Activated T-helper 1 cell treated with anti-CD3 and anti-CD28 coated beads, Interleukin-12 subunit alpha, Interleukin-12 subunit beta, Interleukin-2, Interleukin-4 antibody, amounts not matched to agents 30 ng/mL and 10 ng/mL and 1 ng/mL, durations not matched to agents 14 hours and 24 hours and 36 hours (primary cell): ENCODE measurements at regions not wholly inside any gene's neighbourhood (a gene's known extent, or its start where the extent isn't known, plus 50 kb on each side); places are given as distances from the start of the nearest gene placed in this dataset.

Experiments
- DNase-seq: peaks from one replicate; pipeline ENCODE4 v3.0.0; 2021; ENCODE audit warnings: low spot score
- H3K27ac Mint-ChIP-seq: one replicate; pipeline ENCODE4 v1.8.0; 2021; ENCODE audit warnings: mild to moderate bottlenecking, mixed read lengths
- H3K27me3 Mint-ChIP-seq: one replicate; pipeline ENCODE4 v1.8.0; 2022; ENCODE audit warnings: mild to moderate bottlenecking, moderate library complexity, mixed read lengths; ENCODE audit not compliant: insufficient read depth
- H3K36me3 Mint-ChIP-seq: one replicate; pipeline ENCODE4 v1.8.0; 2021; ENCODE audit warnings: low read depth, mixed read lengths
- H3K4me1 Mint-ChIP-seq: one replicate; pipeline ENCODE4 v1.8.0; 2021; ENCODE audit warnings: low read depth, mixed read lengths
- H3K4me3 Mint-ChIP-seq: one replicate; pipeline ENCODE4 v1.8.0; 2021; ENCODE audit warnings: mild to moderate bottlenecking, moderate library complexity, mixed read lengths
- H3K9me3 Mint-ChIP-seq: one replicate; pipeline ENCODE4 v1.8.0; 2021; ENCODE audit warnings: mixed read lengths
- intact Hi-C: fragments of 100-400 bp; cut with micrococcal nuclease; formaldehyde crosslinking; loops from one replicate; pipeline ENCODE4 v1.15.1; 2024

- intact Hi-C loops: no loop called here
- Mint-ChIP-seq H3K9me3 (peaks cover 4% of the 10 kb centered on the region), H3K4me3 (no peak overlapping the region), H3K4me1 (no peaks in the 10 kb centered on the region), H3K27me3 (no peaks in the 10 kb centered on the region), H3K36me3 (no peaks in the 10 kb centered on the region), H3K27ac (no peak overlapping the region)
- DNase-seq: no peak
Measured at GRCh38 chr18:61164321-61164720, 168.9 kb upstream of the CDH20 start.

- Mint-ChIP-seq H3K27ac (no peak overlapping the region), H3K9me3 (peaks cover 4% of the 10 kb centered on the region), H3K4me3 (no peak overlapping the region), H3K4me1 (no peaks in the 10 kb centered on the region), H3K27me3 (no peaks in the 10 kb centered on the region), H3K36me3 (no peaks in the 10 kb centered on the region)
- intact Hi-C loops: no loop called here
- no peak for DNase-seq
Measured at GRCh38 chr18:61167902-61168301, 165.3 kb upstream of the CDH20 start.

DNA sequence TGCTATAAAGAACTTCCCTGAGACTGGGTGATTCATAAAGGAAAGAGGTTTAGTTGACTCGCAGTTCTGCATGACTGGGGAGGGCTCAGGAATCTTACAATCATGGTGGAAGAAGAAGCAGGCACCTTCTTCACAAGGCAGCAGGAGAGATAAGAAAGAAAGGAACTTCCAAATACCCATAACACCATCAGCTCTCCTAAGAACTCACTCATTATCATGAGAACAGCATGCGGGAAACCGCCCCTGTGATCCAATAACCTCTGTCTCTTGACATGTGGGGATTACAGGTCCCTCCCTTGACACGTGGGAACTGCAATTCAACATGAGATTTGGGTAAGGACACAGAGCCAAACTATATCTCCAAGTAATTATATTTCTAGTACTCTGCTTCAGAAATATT, 163.8 kb upstream of the CDH20 start:
- no peaks in the 10 kb centered on the region for H3K27me3 Mint-ChIP-seq
- peaks cover 4% of the 10 kb centered on the region for H3K9me3 Mint-ChIP-seq
- no peak overlapping the region for H3K4me3 Mint-ChIP-seq
- no peak overlapping the region for H3K27ac Mint-ChIP-seq
- intact Hi-C loops: no loop called here
- no peaks in the 10 kb centered on the region for H3K4me1 Mint-ChIP-seq
- DNase-seq: no peak
- no peaks in the 10 kb centered on the region for H3K36me3 Mint-ChIP-seq

DNA sequence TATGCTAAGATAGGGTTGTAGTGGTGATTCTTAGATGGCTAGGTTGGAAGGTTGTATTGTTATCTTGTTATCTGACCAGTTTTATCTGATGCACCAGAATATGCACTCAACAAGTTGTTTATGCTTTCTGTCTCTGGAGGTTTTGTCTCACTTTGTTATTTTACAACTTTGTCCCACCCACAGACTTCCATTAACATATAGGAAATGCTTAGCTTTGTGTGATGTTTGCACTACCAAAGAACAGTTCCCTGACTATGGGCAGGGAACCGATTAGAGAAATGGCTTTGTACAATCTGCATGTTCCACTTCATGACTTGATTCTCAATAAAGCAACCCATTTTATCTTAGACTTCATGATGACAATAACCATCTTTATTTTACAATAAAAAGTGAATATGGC, 160.6 kb upstream of the CDH20 start:
- no peaks in the 10 kb centered on the region for H3K36me3 Mint-ChIP-seq
- intact Hi-C loops: no loop called here
- H3K4me3 Mint-ChIP-seq: no peak overlapping the region
- DNase-seq: no peak
- no peak overlapping the region for H3K27ac Mint-ChIP-seq
- no peaks in the 10 kb centered on the region for H3K27me3 Mint-ChIP-seq
- no peaks in the 10 kb centered on the region for H3K9me3 Mint-ChIP-seq
- no peaks in the 10 kb centered on the region for H3K4me1 Mint-ChIP-seq

DNA sequence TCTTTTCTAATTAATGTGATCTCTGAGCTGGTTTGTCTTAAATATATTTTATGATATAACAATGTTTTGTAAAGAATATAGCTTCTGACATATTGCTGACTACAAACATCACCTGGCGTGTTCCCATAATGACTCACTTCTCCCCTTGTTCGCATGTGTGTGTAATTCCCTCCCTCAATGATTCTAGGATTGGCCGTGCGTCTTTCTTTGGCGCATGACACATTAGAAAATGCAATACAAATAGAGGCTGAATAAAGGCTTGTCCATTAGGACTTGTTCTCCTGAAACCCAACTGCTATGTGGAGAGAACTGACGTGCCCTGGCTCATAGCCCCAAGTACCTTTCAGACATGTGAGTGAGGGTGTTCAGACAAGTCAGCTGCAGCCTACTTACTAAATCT, 159.7 kb upstream of the CDH20 start:
- no peak for DNase-seq
- intact Hi-C loops: no loop called here
- H3K9me3 Mint-ChIP-seq: no peaks in the 10 kb centered on the region
- H3K27me3 Mint-ChIP-seq: no peaks in the 10 kb centered on the region
- no peak overlapping the region for H3K4me3 Mint-ChIP-seq
- no peak overlapping the region for H3K27ac Mint-ChIP-seq
- no peaks in the 10 kb centered on the region for H3K4me1 Mint-ChIP-seq
- H3K36me3 Mint-ChIP-seq: no peaks in the 10 kb centered on the region

DNA sequence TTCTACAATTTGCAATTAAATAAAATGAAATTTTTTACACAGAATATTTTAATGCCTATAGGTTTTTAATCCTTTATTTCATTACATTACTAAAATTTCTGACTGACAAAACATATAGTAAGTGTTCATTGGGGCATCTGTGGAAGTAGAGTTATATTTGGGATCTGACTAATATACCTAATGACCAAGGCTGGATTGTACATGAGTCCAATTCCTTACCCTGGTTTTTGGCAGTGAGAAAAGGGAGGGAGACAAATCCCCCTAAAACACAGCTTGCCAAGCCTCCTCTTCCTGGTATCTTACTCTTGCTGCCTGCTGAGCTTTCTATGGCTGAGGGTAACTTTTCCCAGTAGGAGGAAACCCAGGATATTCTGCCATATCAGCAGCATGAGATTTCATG, 149.4 kb upstream of the CDH20 start:
- DNase-seq: no peak
- H3K36me3 Mint-ChIP-seq: no peaks in the 10 kb centered on the region
- no peaks in the 10 kb centered on the region for H3K9me3 Mint-ChIP-seq
- no peak overlapping the region for H3K4me3 Mint-ChIP-seq
- no peaks in the 10 kb centered on the region for H3K4me1 Mint-ChIP-seq
- intact Hi-C loops: no loop called here
- no peaks in the 10 kb centered on the region for H3K27me3 Mint-ChIP-seq
- H3K27ac Mint-ChIP-seq: no peak overlapping the region

- H3K4me1 Mint-ChIP-seq: no peaks in the 10 kb centered on the region
- no peaks in the 10 kb centered on the region for H3K9me3 Mint-ChIP-seq
- intact Hi-C loops: no loop called here
Measured at GRCh38 chr18:61187971-61188370, 145.3 kb upstream of the CDH20 start.

GRCh38 chr18:61189376-61189775, 143.9 kb upstream of the CDH20 start:
- DNase-seq: no peak
- Mint-ChIP-seq H3K4me1 (no peaks in the 10 kb centered on the region), H3K36me3 (no peaks in the 10 kb centered on the region), H3K4me3 (no peak overlapping the region), H3K27ac (no peak overlapping the region), H3K9me3 (peaks cover 3% of the 10 kb centered on the region), H3K27me3 (no peaks in the 10 kb centered on the region)
- intact Hi-C loops: no loop called here

More at GRCh38 chr18:61187971-61188370, 145.3 kb upstream of the CDH20 start:
- no peak for DNase-seq
- H3K27me3 Mint-ChIP-seq: no peaks in the 10 kb centered on the region
- H3K36me3 Mint-ChIP-seq: no peaks in the 10 kb centered on the region
- H3K27ac Mint-ChIP-seq: no peak overlapping the region
- no peak overlapping the region for H3K4me3 Mint-ChIP-seq

DNA sequence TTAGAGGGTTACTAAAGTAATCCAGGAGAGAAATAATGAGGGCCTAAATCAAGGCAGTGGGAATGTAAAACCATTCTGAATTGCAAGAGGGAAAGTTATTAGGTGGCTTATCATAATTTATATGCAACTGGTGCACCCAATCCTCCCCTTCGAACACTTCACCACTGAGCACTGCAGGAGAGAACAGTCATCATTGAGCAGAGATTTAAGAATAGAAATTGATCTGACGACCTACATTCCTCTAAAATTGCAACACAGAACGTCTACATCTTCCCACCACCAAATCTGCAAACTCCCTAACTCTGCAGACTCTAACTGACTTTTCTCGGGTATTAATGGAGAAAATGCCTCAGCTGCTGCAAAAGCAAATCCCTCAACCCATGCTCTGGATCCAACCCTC, 138.5 kb upstream of the CDH20 start:
- no peaks in the 10 kb centered on the region for H3K4me1 Mint-ChIP-seq
- H3K27ac Mint-ChIP-seq: no peak overlapping the region
- DNase-seq: no peak
- H3K4me3 Mint-ChIP-seq: no peak overlapping the region
- H3K9me3 Mint-ChIP-seq: peaks cover 7% of the 10 kb centered on the region
- H3K27me3 Mint-ChIP-seq: no peaks in the 10 kb centered on the region
- intact Hi-C loops: no loop called here
- H3K36me3 Mint-ChIP-seq: no peaks in the 10 kb centered on the region

GRCh38 chr18:61196750-61197149, 136.5 kb upstream of the CDH20 start:
- no peak for DNase-seq
- peaks cover 7% of the 10 kb centered on the region for H3K9me3 Mint-ChIP-seq
- no peaks in the 10 kb centered on the region for H3K27me3 Mint-ChIP-seq
- H3K4me3 Mint-ChIP-seq: no peak overlapping the region
- no peaks in the 10 kb centered on the region for H3K36me3 Mint-ChIP-seq
- no peaks in the 10 kb centered on the region for H3K4me1 Mint-ChIP-seq
- intact Hi-C loops: no loop called here
- no peak overlapping the region for H3K27ac Mint-ChIP-seq

DNA sequence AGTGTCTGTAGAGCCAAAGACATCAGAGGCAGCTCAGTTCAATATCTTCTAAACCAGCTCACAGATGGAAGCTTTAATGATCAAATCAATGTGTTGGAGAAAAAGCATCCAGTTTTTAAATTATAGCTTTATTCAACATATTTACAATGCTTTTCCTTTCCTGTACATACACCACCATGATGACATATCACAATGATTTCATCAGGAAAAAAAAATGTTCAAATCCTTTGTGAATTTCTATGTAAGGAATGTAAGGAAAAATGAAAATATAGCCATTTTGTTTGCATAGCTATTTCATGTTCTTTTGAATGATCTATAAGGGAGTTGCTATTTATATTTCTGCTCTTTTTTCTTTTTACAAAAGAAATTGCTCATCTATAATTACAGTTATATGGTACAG, 134.7 kb upstream of the CDH20 start:
- Mint-ChIP-seq H3K4me3 (no peak overlapping the region), H3K27ac (no peak overlapping the region), H3K4me1 (no peaks in the 10 kb centered on the region), H3K36me3 (no peaks in the 10 kb centered on the region), H3K27me3 (no peaks in the 10 kb centered on the region), H3K9me3 (peaks cover 6% of the 10 kb centered on the region)
- intact Hi-C loops: no loop called here
- no peak for DNase-seq

DNA sequence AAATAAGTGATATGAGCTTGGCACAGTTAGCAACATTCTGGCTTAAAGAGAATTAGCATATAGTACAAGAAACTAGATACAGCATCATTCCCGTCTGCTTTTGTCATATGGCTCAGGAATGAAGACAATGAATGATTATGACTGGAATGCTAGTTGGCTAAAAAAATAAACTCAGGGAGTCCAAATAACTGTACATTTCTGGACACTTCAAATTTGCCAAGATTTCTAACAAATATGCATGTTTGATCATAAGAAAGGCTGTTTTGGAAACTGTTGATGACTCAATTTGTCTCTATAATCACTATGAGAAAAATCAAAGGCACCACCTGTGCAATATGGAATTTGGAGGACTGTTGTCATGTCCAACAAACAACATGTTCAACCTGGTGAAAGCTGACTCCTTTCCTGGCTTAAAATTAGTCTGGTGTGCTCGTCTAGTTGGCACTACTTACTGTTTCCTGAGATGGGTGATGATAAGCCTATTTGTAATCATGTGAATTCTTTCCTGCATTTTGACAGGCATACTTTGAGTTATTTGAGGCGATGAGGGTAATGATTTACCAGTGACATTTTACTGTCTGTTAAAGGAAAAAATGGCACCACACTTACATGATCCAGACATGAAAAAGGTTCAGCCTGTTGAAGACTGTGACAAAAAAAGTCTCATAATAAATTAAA, 133.9 kb upstream of the CDH20 start:
- Mint-ChIP-seq H3K36me3 (no peaks in the 10 kb centered on the region), H3K4me3 (no peak overlapping the region), H3K4me1 (no peaks in the 10 kb centered on the region), H3K9me3 (peaks cover 3% of the 10 kb centered on the region), H3K27ac (no peak overlapping the region), H3K27me3 (no peaks in the 10 kb centered on the region)
- DNase-seq: no peak
- intact Hi-C loops: no loop called here

DNA sequence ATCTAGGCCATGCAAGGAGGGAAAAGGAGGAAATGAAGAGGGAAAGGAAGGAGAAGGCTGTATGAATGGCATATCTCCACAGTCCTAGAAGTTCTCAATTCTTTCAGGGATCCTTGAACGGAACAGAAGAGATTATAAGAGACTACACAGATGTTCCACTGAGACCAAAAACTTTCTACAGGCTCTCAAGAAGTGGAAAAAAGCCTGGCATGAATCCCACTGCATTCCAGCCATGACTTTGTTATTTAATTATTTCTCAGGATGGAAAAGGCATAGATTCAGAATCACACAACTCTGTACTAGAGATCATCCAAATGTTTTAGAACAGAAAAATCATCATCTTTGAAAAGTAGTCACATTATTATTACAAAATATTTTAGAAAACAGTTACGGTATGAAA, 131.7 kb upstream of the CDH20 start:
- H3K27ac Mint-ChIP-seq: no peak overlapping the region
- H3K9me3 Mint-ChIP-seq: no peaks in the 10 kb centered on the region
- H3K4me1 Mint-ChIP-seq: no peaks in the 10 kb centered on the region
- H3K36me3 Mint-ChIP-seq: no peaks in the 10 kb centered on the region
- no peak for DNase-seq
- H3K4me3 Mint-ChIP-seq: no peak overlapping the region
- no peaks in the 10 kb centered on the region for H3K27me3 Mint-ChIP-seq
- intact Hi-C loops: no loop called here

GRCh38 chr18:61203151-61203550, 130.1 kb upstream of the CDH20 start:
- H3K27ac Mint-ChIP-seq: no peak overlapping the region
- intact Hi-C loops: no loop called here
- no peaks in the 10 kb centered on the region for H3K36me3 Mint-ChIP-seq
- no peaks in the 10 kb centered on the region for H3K27me3 Mint-ChIP-seq
- no peaks in the 10 kb centered on the region for H3K4me1 Mint-ChIP-seq
- no peaks in the 10 kb centered on the region for H3K9me3 Mint-ChIP-seq
- no peak for DNase-seq
- H3K4me3 Mint-ChIP-seq: no peak overlapping the region
